GM21390 (cell line): ENCODE measurements at regions not wholly inside any gene's neighbourhood (a gene's known extent, or its start where the extent isn't known, plus 50 kb on each side); places are given as distances from the start of the nearest gene placed in this dataset.

ENCODE experiments used
- ATAC-seq: cut with Tn5 transposase; IDR thresholded peaks from one replicate; pipeline ENCODE4 v1.9.1; 2021; ENCODE audit not compliant: unreplicated experiment

DNA sequence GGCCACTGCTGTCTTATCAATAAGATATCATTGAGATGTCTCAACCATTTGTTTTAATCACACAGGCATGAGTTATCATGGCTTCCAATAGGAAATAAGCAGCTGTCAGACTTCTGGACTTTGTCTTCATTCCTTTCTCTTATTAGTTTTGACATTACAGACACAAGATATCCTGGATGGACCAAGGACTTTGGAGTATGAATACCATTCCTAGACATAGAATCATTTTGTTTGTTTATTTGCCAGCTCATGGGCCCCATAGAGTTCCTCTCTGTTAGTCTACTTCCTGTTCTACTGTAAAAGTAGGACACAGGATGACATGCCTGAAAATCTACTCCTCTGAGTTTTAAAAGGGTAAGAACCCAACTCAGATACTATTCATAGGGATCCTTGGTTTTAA, 77.7 kb upstream of the KCNJ16 start:
- no peak for ATAC-seq

DNA sequence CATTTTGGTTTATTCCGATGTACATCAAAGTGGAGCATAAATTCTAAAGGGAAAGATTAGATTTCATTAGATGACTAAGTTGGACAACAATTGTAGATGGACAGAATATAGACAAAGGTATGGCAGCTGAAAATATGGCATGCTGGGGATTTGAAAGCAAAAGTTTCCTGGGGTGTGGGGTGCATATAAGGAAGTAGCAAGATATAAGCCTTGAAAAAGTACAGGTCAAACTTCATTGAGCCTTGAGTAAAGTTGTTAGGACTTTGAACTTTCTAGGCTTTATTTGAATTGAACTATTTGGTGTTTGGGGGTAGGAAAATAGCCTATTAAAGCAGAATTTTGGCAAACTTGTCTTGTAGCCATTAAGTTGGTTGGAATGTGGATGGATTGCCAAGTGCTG, 75.8 kb upstream of the KCNJ16 start:
- no peak for ATAC-seq

DNA sequence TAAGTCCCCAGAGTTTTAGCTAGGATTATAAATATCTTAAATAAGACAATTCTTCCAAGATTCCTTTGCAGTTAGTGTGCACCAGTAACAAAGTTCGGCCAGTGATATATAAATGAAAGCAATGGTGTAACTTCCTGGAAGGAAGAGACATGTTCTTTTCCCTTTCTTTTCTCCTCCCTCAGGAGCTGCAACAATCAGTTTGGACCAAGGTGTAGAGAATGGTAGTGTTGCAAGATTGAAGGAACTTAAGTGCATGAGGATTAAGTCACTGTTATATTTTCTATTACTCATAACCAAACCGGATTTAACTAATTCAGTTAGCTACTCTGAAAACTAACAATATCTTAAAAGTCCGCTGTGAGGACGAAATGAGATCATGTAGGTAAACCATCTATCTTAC, 68.9 kb upstream of the KCNJ16 start:
- ATAC-seq, result no peak

DNA sequence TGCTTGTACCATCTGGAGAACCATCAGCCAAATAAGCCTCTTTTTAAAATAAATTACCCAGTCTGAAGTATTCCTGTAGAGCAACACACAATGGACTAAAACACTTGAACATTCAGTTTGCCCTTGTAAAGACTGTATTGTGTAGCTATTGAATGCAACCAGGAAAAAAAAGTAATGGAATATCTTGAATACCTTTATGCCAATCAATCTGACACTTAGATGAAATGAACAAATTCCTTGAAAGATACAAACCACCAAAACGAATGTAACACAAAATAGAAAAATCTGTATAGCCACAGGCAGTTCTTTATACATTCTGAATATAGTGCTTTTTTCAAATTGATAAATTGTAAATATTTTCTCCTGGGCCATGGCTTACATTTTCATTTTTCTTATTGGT, 63.3 kb upstream of the KCNJ16 start:
- ATAC-seq, result no peak

DNA sequence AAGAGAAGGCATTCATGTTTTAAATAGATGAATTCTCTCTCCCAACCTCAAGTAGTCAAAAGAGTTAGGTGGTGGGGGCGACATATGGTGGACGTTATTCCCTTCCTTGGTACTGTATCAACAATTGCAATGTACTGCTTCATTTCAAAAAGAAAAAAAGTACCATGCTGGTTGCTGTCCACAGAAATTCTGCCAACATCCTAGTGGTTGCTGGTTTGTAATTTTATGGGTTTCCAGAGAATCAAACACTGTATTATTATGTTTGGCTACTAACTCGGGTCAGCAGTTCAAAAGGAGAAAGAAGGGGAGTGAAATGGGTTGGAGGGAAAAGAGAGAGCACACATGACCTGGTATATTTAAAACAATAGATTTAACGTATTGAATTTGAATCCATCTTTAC, 61.1 kb upstream of the KCNJ16 start:
- ATAC-seq, result no peak

DNA sequence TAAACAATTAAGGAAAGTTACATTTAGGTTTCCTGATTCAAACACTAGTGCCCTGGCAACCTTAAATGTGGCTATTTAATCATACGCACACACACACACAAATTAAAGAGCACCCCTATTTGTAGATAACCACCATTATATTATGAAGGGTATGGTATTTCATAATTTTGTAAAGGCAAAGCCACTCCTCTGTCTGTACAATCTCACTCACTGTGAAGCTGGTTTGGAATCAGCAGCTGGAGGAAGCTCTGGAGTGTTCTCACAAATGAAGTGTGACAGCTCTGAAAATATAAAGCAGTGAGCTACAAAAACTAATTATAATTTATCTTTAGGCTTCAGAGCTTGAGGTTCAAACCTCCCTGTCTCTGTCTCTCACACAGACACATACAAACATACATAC, 57.9 kb upstream of the KCNJ16 start:
- no peak for ATAC-seq

DNA sequence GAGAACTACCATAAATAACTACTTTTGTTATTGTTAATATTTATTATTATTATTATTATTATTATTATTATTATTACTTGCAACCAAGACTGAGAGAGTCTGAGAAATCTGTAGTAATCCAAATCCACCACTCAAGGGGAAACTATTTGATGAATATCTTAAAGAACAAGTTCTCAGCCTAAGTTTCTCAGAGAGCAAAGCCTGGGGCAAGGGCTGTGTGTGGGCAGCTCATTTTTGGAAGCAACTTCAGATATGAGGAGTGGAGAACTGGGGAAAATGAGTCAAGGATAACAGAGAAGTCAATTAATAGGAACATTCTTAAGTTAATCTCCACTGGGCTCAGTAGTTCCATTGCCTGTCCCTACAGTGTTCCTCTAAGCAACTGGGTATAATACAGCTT, 57.1 kb upstream of the KCNJ16 start:
- ATAC-seq, result no peak

DNA sequence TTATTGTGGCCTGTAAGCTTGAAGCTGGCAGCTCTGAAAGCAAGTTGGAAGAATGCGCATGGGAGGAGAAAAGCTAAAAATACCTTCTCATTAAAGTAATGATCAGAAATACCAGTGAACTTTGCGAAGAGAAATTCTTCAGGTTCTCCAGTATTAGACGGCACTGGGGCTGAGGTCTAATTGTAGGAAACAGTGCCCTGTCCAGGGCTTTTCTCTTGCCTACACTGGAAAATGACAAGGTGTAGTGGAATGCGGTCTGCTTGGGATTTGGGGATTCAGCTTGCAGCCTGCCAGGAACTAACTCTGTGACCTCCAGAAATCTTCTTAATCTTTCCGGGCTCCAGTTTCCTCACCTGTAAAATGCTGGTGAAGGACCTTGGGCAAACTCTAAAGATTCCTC, 53.3 kb upstream of the KCNJ16 start:
- no peak for ATAC-seq

DNA sequence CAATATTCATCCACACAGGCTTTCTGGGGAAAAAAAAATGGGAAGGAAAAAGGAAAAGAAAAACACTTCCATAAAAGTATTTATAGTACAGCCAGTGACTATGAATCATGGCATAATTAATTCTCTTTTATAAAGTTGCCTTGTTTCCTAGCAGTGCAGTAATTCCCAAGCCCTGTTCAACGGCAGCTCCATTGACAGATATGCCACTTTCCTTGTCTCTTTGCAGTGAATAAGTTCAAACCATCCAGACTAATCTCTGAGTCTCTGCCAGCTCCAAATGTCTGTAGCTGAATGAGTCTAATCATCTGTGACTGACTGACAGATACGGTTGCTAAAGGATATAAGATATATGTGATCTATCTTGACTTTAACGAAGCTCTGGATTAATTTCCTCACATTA, 52.9 kb upstream of the KCNJ16 start:
- no peak for ATAC-seq

DNA sequence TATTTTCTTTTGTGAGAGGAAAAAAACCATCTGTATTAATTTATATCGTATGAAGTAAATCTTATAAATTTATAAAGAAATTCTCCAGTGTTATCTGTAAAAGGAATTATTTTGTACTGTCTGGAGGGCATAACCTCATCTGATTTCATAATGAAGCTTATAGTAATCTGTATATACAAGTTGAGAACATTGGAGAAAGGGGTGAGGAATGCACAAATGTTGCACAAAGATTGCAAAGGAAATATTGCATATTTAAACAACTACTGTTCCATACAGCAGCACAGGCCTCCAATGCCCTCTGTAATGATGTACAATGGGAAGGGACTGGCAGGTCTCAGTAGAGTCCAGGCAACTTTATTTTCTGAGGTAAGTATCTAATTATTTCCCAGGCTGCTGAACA, 50.8 kb upstream of the KCNJ16 start:
- ATAC-seq, result no peak
